ENCODE measurements at regions not wholly inside any gene's neighbourhood (a gene's known extent, or its start where the extent isn't known, plus 50 kb on each side); places are given as distances from the start of the nearest gene placed in this dataset.
"Not testable (repeated sequence)": the region's sequence is repeated elsewhere in the genome, so short reads cannot be mapped to it uniquely, and the experiment has no call there.

- POLR2A ChIA-PET, result no interaction called here
- H3K9me3 Mint-ChIP-seq (ENCODE audit: insufficient read depth), result no peaks in the 10 kb centered on the region
- no peak overlapping the region for H3K4me3 Mint-ChIP-seq
- H3K4me1 Mint-ChIP-seq (ENCODE audit: low read depth), result no peaks in the 10 kb centered on the region
- no peak for DNase-seq
- ATAC-seq, result no peak
- H3K27ac Mint-ChIP-seq, result no peak overlapping the region
- H3K36me3 Mint-ChIP-seq (ENCODE audit: low read depth), result no peaks in the 10 kb centered on the region
- H3K27me3 Mint-ChIP-seq (ENCODE audit: low read depth), result no peaks in the 10 kb centered on the region
- CTCF ChIA-PET, result no interaction called here
Observed at GRCh38 chr1:104121271-104121670, 371.6 kb downstream of the AMY1C start.

- no peak overlapping the region for H3K27ac Mint-ChIP-seq
- H3K36me3 Mint-ChIP-seq (ENCODE audit: low read depth), result no peaks in the 10 kb centered on the region
- ChIA-PET POLR2A (no interaction called here), CTCF (no interaction called here)
- no peak overlapping the region for H3K4me3 Mint-ChIP-seq
- DNase-seq, result no peak
- no peaks in the 10 kb centered on the region for H3K27me3 Mint-ChIP-seq (ENCODE audit: low read depth)
- ATAC-seq, result no peak
- H3K4me1 Mint-ChIP-seq (ENCODE audit: low read depth), result no peaks in the 10 kb centered on the region
- H3K9me3 Mint-ChIP-seq (ENCODE audit: insufficient read depth), result no peaks in the 10 kb centered on the region
Observed at GRCh38 chr1:104125266-104125665, 375.6 kb downstream of the AMY1C start.

DNA sequence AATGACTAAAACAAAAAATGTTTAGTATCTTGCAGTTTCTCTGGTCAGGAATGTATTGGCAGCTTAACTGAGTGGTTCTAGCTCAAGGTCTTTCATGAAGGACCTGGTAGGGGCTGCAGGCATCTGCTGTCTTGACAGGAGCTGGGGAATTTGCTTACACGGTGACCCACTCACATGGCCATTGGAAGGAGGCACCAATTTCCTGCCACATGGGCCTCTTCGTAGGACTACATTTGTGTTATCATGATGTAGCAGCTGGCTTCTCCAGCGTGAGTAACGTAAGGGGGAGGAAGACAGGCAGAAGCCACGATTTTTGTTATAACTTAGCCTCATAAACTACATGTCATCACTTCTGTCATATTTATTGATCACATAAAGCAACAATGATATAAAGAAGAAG, 376.3 kb downstream of the AMY1C start:
- ChIA-PET CTCF (no interaction called here), POLR2A (no interaction called here)
- no peak overlapping the region for H3K27ac Mint-ChIP-seq
- H3K9me3 Mint-ChIP-seq (ENCODE audit: insufficient read depth), result no peaks in the 10 kb centered on the region
- H3K27me3 Mint-ChIP-seq (ENCODE audit: low read depth), result no peaks in the 10 kb centered on the region
- no peak for ATAC-seq
- DNase-seq, result no peak
- no peak overlapping the region for H3K4me3 Mint-ChIP-seq
- no peaks in the 10 kb centered on the region for H3K36me3 Mint-ChIP-seq (ENCODE audit: low read depth)
- no peaks in the 10 kb centered on the region for H3K4me1 Mint-ChIP-seq (ENCODE audit: low read depth)

DNA sequence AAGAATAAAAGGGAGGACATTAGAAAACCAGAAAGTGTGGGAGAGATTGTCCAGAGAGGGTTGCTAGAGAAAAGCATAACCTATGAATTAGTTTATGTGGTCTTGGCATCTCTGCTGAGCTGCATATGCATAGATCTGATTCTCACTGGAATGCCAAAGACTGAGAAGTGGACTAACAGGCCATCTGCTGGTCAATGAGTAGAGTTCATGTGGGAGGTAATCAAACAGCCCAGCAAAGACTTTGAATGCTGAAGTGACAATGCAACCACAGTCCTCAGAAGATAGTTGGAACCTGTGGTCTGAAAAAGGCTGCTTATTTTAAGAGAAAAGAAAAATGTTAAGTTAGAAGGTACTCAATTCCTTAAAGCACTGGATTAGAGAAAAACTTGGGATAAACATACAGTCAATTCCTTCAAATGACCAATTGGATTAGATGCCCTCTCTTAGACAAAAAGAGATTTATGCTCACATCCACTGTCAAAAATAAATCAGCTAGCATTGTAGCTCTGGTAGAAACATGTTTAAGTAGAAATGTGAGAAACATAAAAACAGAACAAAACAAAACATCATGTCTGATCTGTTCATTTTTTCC, 382.8 kb downstream of the AMY1C start:
- DNase-seq, result no peak
- Mint-ChIP-seq H3K27ac (no peak overlapping the region), H3K4me3 (no peak overlapping the region), H3K4me1 (ENCODE audit: low read depth) (no peaks in the 10 kb centered on the region), H3K36me3 (ENCODE audit: low read depth) (no peaks in the 10 kb centered on the region), H3K9me3 (ENCODE audit: insufficient read depth) (no peaks in the 10 kb centered on the region), H3K27me3 (ENCODE audit: low read depth) (no peaks in the 10 kb centered on the region)
- ChIA-PET CTCF (no interaction called here), POLR2A (no interaction called here)
- no peak for ATAC-seq

DNA sequence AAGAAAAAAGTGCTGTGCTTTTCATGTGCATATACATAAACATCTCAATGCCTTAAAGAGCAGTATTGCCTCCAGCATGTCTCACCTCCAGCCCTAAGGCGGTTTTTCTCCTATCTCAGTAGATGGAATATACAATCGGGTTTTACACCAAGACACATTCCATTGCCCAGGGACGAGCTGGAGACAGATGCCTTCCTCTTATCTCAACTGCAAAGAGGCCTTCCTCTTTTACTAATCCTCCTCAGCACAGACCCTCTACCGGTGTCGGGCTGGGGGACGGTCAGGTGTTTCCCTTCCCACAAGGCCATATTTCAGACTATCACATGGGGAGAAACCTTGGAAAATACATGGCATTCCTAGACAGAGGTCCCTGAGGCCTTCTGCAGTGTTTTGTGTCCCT, 385.3 kb downstream of the AMY1C start:
- H3K4me3 Mint-ChIP-seq; DNase-seq; ATAC-seq; H3K36me3 Mint-ChIP-seq (ENCODE audit: low read depth); POLR2A ChIA-PET; H3K27ac Mint-ChIP-seq; H3K4me1 Mint-ChIP-seq (ENCODE audit: low read depth); H3K9me3 Mint-ChIP-seq (ENCODE audit: insufficient read depth); H3K27me3 Mint-ChIP-seq (ENCODE audit: low read depth); CTCF ChIA-PET: not testable (repeated sequence)

GRCh38 chr1:104136621-104137020, 386.9 kb downstream of the AMY1C start:
- H3K4me3 Mint-ChIP-seq, result no peak overlapping the region
- POLR2A ChIA-PET, result no interaction called here

DNA sequence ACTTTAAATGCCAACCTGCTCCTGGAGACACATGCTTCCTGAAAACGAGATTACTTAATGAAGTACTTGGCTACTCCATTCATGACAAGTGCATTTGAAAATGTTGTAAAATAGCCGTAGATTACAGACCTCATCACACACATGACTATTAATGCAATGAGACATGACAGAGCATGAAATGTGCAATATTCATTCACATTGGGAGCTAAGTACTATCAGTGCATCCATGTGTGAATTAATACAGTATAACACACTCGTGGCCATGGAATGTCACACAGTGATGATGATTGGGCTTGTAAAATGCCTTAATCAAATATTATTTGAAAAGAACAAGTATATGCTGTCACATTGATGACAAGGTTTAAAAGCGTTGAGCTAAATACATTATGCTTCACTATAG, 407.0 kb downstream of the AMY1C start:
- no peak overlapping the region for H3K4me3 Mint-ChIP-seq
- peaks cover 20% of the 10 kb centered on the region for H3K9me3 Mint-ChIP-seq (ENCODE audit: insufficient read depth)
- H3K36me3 Mint-ChIP-seq (ENCODE audit: low read depth), result no peaks in the 10 kb centered on the region
- DNase-seq (no peak), ATAC-seq (no peak)
- H3K27ac Mint-ChIP-seq, result no peak overlapping the region
- no peaks in the 10 kb centered on the region for H3K27me3 Mint-ChIP-seq (ENCODE audit: low read depth)
- POLR2A ChIA-PET, result no interaction called here
- H3K4me1 Mint-ChIP-seq (ENCODE audit: low read depth), result no peaks in the 10 kb centered on the region
- CTCF ChIA-PET, result no interaction called here

More at GRCh38 chr1:104136621-104137020, 386.9 kb downstream of the AMY1C start:
- Mint-ChIP-seq H3K36me3 (ENCODE audit: low read depth) (no peaks in the 10 kb centered on the region), H3K4me1 (ENCODE audit: low read depth) (no peaks in the 10 kb centered on the region), H3K27me3 (ENCODE audit: low read depth) (no peaks in the 10 kb centered on the region), H3K9me3 (ENCODE audit: insufficient read depth) (peaks cover 3% of the 10 kb centered on the region), H3K27ac (no peak overlapping the region)
- no peak for DNase-seq
- CTCF ChIA-PET, result no interaction called here
- no peak for ATAC-seq

DNA sequence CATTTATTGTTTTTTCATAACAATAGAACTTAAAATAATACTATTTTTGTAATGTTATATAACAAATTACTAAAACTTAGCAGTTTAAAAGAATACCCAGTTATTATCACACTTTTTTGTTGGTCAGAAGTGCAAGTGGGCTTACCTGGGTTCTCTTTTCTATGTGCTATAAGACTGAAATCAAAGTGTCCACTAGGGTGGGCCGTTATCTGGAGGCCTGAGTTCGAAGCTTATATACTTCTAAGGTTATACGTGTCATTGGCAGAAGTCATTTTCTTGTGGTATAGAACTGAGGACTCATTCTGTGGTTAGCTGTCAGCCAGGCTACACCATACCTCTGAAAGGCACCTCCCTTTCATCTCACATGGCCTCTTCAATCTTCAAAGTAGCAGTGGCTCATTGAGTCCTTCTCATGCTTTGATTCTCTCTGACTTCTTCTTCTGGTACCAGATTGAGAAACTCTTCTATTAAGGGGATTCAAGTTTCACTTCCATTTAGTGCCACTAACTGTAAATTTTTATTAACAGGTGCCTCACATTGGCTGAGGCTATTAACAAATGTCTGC, 414.3 kb downstream of the AMY1C start:
- no peak for DNase-seq
- H3K27ac Mint-ChIP-seq, result no peak overlapping the region
- ChIA-PET POLR2A (no interaction called here), CTCF (no interaction called here)
- H3K9me3 Mint-ChIP-seq (ENCODE audit: insufficient read depth), result peaks cover 10% of the 10 kb centered on the region
- H3K36me3 Mint-ChIP-seq (ENCODE audit: low read depth), result no peaks in the 10 kb centered on the region
- H3K4me1 Mint-ChIP-seq (ENCODE audit: low read depth), result no peaks in the 10 kb centered on the region
- H3K27me3 Mint-ChIP-seq (ENCODE audit: low read depth), result no peaks in the 10 kb centered on the region
- H3K4me3 Mint-ChIP-seq, result no peak overlapping the region
- ATAC-seq, result no peak

- ChIA-PET CTCF (no interaction called here), POLR2A (no interaction called here)
- H3K27me3 Mint-ChIP-seq (ENCODE audit: low read depth), result no peaks in the 10 kb centered on the region
- no peaks in the 10 kb centered on the region for H3K9me3 Mint-ChIP-seq (ENCODE audit: insufficient read depth)
- H3K4me1 Mint-ChIP-seq (ENCODE audit: low read depth), result no peaks in the 10 kb centered on the region
- no peak overlapping the region for H3K27ac Mint-ChIP-seq
- H3K4me3 Mint-ChIP-seq, result no peak overlapping the region
- ATAC-seq (no peak), DNase-seq (no peak)
- H3K36me3 Mint-ChIP-seq (ENCODE audit: low read depth), result no peaks in the 10 kb centered on the region
Observed at GRCh38 chr1:104172243-104172681, 422.6 kb downstream of the AMY1C start.

- H3K27ac Mint-ChIP-seq, result no peak overlapping the region
- no peak for DNase-seq
- no peak overlapping the region for H3K4me3 Mint-ChIP-seq
- H3K36me3 Mint-ChIP-seq (ENCODE audit: low read depth), result no peaks in the 10 kb centered on the region
- H3K27me3 Mint-ChIP-seq (ENCODE audit: low read depth), result no peaks in the 10 kb centered on the region
- POLR2A ChIA-PET, result no interaction called here
- ATAC-seq, result no peak
- CTCF ChIA-PET, result no interaction called here
- no peaks in the 10 kb centered on the region for H3K4me1 Mint-ChIP-seq (ENCODE audit: low read depth)
- H3K9me3 Mint-ChIP-seq (ENCODE audit: insufficient read depth), result peaks cover 7% of the 10 kb centered on the region
Observed at GRCh38 chr1:104182251-104182650, 432.6 kb downstream of the AMY1C start.

DNA sequence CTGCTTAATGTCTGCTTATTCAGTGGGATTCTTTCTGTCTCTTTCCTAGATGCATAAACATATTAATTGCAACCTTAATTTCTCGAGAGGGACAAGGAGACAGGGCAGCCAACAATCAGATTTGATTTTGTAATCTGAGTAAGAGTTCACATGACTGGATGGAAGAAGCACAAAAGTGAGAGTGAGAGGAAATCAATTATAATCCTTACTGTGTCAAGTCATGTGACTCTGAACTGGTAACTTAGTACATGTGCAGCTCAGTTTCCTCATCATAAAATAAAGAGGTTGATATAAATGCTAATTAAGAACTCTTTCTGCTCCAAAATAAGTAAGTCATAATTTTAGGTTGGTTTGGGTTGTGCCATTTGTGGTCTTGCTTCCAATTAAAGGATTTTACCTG, 439.5 kb downstream of the AMY1C start:
- Mint-ChIP-seq H3K4me1 (ENCODE audit: low read depth) (no peaks in the 10 kb centered on the region), H3K27me3 (ENCODE audit: low read depth) (no peaks in the 10 kb centered on the region), H3K9me3 (ENCODE audit: insufficient read depth) (peaks cover 9% of the 10 kb centered on the region), H3K36me3 (ENCODE audit: low read depth) (no peaks in the 10 kb centered on the region), H3K4me3 (no peak overlapping the region), H3K27ac (no peak overlapping the region)
- CTCF ChIA-PET, result no interaction called here
- ATAC-seq (no peak), DNase-seq (no peak)
- POLR2A ChIA-PET, result no interaction called here

DNA sequence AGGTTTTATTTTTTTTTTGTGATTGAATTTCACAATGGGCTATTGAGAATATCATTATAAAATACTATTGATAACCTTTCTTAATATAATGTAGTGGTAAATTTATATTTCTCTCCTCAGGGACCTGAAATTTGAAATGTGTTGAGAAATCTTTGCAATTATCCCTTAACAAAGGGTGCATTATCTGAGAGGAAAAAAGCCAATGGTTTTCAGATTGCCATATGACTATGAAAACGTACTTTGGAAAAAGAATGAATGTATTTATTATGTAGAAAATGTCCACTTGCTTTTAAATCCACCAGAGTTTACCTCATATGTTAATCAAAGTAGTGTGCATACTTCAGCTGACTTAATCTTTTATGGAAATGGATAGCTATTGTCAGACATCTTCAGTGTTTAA, 441.1 kb downstream of the AMY1C start:
- Mint-ChIP-seq H3K27ac (no peak overlapping the region), H3K36me3 (ENCODE audit: low read depth) (no peaks in the 10 kb centered on the region), H3K4me3 (no peak overlapping the region), H3K9me3 (ENCODE audit: insufficient read depth) (peaks cover 16% of the 10 kb centered on the region), H3K27me3 (ENCODE audit: low read depth) (no peaks in the 10 kb centered on the region), H3K4me1 (ENCODE audit: low read depth) (no peaks in the 10 kb centered on the region)
- ChIA-PET CTCF (no interaction called here), POLR2A (no interaction called here)
- no peak for DNase-seq
- ATAC-seq, result no peak

DNA sequence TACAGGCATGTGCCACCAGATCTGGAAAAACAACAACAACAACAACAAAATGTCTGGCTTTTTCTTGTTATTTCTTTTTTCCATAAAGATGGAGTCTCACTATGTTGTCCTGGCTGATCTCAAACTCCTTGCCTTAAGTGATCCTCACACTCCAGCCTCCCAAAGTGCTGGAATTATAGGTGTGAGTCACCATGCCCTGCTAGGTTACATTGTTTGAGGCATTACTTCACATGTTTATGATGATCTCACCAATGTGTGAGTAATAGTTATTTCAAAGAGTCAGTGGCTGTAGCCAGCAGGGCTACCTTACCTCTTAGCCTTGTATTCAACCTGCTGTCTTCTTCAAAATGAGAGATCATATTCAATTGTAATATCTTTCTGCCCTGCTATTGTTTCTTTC, 445.7 kb downstream of the AMY1C start:
- ATAC-seq, result no peak

More for the DNA sequence above, 445.7 kb downstream of the AMY1C start:
- Mint-ChIP-seq H3K4me1 (ENCODE audit: low read depth) (no peaks in the 10 kb centered on the region), H3K27me3 (ENCODE audit: low read depth) (no peaks in the 10 kb centered on the region), H3K9me3 (ENCODE audit: insufficient read depth) (peaks cover 25% of the 10 kb centered on the region), H3K4me3 (no peak overlapping the region), H3K27ac (no peak overlapping the region), H3K36me3 (ENCODE audit: low read depth) (no peaks in the 10 kb centered on the region)
- POLR2A ChIA-PET, result no interaction called here
- CTCF ChIA-PET, result no interaction called here
- DNase-seq, result no peak

Measured in activated CD8-positive, alpha-beta T cell treated with anti-CD3 and anti-CD28 coated beads, Interleukin-2, amount 10 ng/mL, durations not matched to agents 7 days and 5 days (primary cell).